ENCODE measurements at regions not wholly inside any gene's neighbourhood (a gene's known extent, or its start where the extent isn't known, plus 50 kb on each side); places are given as distances from the start of the nearest gene placed in this dataset.

GRCh38 chr1:56024155-56024554 is 555.2 kb downstream of the PLPP3 start:
- no peak for DNase-seq

DNA sequence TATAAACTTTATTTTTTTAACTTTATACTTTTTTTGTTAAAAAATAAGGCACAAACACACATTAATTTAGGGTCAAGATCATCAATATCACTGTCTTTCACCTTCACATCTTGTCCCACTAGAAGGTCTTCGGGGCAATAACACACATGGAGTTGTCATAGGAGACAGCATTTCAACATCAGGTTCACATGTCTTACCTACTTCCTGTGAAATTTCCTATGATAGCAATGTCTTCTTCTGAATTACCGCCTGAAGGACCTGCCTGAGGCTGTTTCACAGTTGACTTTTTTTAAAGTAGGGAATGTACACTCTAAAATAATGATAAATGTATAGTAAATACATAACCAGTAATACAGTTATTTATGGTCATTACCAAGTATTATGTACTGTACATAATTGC is 559.4 kb downstream of the PLPP3 start:
- DNase-seq = no peak

- DNase-seq = no peak
These were observed 559.9 kb downstream of the PLPP3 start for GRCh38 chr1:56019472-56019871.

DNA sequence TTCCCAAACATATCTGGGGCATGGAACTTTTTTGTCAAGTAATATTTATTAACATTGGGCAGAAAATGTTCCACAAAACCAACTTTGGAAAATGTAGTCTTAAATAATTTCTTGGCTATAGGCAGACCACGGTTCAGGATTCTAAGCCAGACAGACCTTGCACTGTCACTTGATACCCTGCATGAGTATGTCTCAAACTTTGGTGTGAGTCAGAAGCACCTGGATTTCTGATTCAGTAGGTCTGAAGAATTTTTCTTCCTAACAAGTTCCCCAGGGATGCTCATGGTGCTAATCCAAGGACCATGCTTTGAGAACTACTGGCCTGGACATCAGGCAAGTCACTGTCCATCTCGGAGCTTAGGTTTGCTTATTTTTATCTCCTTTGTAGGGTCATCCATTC is 562.0 kb downstream of the PLPP3 start:
- DNase-seq = no peak

- DNase-seq = no peak
These were observed 575.5 kb downstream of the PLPP3 start for GRCh38 chr1:56003846-56004245.

DNA sequence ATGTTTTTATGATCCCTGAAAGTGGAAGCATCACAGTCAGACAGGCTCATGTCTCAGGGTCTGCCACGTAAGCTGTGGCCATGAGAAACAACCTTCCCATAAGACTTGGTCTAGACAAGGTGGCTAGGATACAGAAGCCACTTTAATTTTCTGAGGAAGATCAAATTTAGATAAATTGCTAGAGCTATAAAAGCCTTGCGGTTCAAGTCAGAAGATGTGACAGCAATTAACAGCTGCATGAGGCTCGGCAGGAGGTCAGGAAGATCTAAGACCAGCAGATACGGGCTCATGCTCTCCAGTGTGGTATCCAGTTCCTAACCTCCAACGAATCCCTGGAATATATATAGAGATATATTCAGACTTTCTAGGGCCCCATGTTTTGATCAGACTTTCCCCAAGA is 577.1 kb downstream of the PLPP3 start:
- DNase-seq = no peak

DNA sequence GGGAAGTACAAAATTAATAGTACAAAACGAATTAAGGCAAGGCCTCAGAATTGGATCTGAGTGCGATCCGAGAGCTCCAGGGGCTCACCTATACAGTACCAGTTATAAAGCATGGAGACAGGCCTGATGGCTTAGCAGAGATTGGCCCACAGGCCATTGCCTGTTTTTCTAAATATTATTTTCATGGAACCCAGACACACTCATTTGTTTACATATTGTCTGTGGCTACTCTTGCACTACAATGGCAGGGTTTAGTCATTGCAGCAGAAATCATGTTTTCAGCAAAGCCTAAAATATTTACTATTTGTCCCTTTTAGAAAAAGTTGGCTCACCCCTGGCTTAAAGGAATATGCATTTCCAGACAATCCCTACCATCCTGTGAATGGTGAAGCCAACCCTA is 578.9 kb downstream of the PLPP3 start:
- no peak for DNase-seq

GRCh38 chr1:55997536-55997935 is 581.8 kb downstream of the PLPP3 start:
- DNase-seq = no peak

- DNase-seq = no peak
These were observed 585.6 kb downstream of the PLPP3 start for GRCh38 chr1:55993646-55994318.

- no peak for DNase-seq
These were observed 589.4 kb downstream of the PLPP3 start for GRCh38 chr1:55990007-55990406.

GRCh38 chr1:55988963-55989452 is 590.4 kb downstream of the PLPP3 start:
- no peak for DNase-seq

GRCh38 chr1:55987491-55988249 is 591.7 kb downstream of the PLPP3 start:
- DNase-seq = no peak

GRCh38 chr1:55986003-55986402 is 593.4 kb downstream of the PLPP3 start:
- DNase-seq = no peak

DNA sequence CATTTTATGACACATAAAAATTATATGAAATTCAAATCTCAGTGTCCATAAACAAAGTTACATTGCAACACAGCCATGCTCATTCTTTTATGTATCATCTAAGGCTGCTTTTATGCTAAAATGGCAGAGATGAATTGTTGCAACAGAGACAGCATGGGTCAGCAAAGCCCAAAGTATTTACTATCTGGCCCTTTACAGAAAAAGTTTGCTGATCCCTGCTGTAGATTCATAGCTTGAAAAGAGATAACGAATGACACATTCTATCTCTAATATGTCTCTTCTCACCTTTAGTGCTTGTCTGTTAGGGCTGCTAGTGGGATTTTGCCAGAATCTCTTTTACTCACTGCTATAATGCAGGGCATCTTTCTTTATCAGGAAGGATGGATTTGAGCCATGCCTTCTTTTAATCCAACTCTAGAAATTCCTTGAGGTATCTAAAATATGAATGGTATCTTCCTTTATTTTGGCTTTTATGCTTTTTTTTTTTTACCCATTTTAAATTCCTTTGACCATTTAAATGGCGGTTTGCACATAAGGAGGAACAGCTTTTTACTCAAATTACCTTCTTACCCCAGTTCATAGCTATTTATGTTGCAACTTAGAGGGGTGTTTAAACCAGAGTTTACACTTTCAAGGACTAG is 598.2 kb downstream of the PLPP3 start:
- DNase-seq = no peak

- DNase-seq = no peak
These were observed 598.8 kb downstream of the PLPP3 start for GRCh38 chr1:55980582-55980981.

DNA sequence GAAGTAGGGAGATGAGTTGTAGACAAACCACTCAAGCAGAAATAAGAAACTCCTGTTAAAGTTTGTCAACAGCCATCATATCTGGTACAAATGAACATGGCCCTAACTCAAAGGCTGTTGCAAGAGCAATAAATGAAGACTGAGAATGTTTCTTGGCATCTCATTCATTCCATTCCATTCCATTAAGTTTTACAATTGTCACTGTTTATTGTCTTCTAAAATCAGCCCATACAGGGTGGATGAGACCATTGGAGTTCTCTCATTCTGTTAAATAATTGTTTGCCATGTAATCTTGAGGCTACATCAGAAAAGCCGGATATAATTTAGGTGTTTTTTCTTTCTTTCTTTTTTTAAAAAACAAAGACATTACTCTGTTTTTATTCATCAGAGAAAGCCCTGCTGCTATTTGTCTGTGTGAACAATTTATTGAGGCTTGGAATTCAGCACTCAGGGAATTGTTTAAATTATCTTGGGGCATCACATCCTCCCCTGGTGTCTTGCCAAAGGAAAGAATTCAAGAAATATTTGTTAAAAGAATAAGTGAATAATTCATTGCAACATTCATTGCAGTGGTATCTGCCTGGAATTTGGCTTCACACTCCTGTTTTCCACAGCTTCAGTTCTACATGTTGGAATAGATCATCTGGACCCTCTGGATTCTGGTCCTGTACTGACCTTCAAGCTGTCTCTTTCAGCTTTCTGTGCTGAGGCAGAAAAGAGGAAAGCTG is 604.5 kb downstream of the PLPP3 start:
- DNase-seq = peak; percentile 41

DNA sequence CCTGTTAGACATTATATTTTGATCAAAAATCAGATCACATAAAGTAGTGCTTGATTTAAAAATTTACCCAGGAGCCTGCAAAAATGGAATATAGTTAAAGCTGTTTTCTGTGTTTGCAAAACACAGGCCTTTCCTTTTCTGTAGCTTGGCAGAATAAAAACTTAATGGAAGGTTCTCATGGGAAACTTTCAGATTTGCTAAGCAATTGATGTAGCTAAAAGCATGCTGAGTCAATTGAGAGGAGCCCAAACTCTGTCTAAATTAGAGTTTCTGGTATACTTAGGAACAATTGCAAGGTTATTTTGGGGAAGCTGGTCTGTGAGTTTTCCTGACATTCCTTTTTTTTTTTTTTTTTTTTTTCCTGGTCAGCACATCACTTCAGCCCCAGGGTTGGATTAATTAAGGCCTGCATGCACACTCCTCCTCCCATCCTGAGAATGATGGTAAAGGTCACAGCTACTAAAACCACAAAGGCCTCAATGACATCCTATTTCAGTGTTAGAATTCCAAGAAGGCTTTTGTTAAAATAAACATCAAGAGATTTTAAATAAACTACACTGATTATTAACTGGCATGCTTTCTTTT is 608.7 kb downstream of the PLPP3 start:
- DNase-seq = no peak

DNA sequence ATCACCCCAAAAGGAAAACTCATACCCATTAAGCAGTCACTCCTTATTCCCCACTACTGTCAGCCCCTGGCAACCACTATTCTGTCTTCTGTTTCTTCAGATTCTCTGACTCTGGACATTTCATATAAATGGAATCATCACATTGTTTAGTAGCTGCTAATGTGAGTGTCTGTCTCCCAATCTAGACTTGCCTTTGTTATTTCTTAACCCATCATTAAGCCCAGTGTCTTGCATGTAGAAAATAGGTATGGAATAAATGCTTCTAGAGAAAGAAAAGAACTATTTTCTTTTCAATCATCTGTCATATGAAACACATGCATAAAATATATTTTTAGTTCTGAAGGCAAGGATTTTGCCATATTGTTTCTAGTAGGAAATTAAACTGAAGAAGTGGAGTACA is 610.0 kb downstream of the PLPP3 start:
- no peak for DNase-seq

GRCh38 chr1:55968661-55969060 is 610.7 kb downstream of the PLPP3 start:
- no peak for DNase-seq

DNA sequence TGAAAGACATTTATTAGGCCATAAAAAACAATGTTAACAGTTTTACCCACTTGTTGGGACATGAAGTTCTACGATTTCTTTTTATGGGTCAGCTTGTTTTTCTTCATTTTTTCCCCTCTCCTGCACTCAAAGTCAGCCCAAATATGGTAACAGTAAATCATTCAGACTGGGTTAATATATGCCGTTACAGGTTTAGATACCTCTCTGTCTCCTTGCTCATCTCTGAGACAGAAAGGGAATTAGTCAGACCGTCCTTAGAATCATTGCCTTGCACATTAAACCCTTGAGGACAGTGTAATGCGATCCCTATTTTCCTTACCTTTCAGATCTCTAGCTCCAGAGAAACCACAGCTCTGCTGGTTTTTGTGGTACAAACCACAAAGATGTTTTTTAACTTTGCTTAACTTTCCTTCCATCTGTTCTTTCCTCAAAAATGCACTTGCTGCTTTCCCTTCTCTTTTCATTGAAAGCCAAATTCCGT is 613.3 kb downstream of the PLPP3 start:
- DNase-seq = no peak

DNA sequence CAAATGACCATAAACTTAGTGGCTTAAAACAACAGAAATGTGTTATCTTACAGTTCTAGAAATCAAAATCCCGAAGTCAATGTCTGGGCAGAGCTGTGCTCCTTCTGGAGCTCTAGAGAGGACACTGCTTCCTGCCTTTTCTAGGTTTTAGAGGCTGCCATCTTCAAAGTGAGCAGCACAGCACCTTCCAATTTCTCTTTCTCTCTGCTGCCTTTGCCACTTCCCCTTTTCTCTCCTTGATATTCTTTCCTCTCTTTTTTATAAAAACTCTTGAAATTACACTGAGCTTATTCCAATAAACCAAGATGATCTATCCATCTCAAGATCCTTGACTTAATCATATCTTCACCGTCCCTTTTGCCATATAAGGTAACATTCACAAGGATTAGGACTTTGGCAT is 616.9 kb downstream of the PLPP3 start:
- DNase-seq = no peak

DNA sequence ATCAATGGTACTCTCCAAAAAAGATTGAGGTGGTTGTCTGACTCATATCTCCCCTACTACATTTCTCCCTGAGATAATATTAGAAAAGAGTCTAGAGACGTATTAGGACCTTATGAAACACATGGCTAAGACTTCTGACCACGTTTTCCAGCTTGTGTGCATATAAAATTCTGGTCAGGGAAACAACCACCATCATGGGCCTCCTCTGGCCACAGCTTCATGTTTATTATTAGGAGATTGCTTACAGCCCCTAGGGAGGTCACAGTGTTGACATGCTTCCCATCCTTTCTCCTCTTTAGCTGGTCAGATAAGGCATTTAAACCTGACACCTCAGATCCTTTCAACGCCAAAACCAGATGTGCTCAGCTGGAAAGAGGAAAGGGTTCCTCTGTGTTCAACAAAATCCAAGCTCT is 620.2 kb downstream of the PLPP3 start:
- DNase-seq = no peak

- no peak for DNase-seq
These were observed 620.9 kb downstream of the PLPP3 start for GRCh38 chr1:55958498-55958897.
